ENCODE measurements at regions not wholly inside any gene's neighbourhood (a gene's known extent, or its start where the extent isn't known, plus 50 kb on each side); places are given as distances from the start of the nearest gene placed in this dataset. TPM values are rescaled to one million over a fixed set of nuclear protein-coding genes. Genes with fewer than 3 reads are reported as not detected.

DNA sequence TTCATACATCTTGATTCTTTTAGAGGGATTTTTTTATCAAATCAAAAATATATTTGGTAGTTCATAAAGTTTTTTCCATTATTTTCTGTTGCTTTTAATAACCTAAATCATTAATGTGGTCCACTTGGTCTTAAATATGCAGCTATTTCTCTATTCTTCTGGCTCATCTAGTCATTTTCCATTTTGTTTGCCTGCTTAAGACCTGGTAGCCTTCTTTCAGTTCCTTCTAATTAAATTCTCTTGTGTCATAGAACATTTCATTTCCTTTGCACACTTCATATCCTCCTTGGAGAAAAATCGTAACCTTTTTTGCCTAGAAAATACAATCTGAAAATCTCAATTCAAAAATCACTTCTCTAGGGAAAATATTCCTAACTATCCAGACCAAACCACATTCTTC, 387.0 kb downstream of the LRFN5 start:
- H3K4me3 ChIP-seq (ENCODE audit: low read length), result no peak overlapping the region
- no peaks in the 10 kb centered on the region for H3K27me3 ChIP-seq (ENCODE audit: control insufficient read depth, insufficient read depth, low read length)
- H3K9me3 ChIP-seq (replicated peaks; ENCODE audit: low read length), result no peaks in the 10 kb centered on the region
- H3K4me1 ChIP-seq (ENCODE audit: control insufficient read depth, insufficient read depth, low read length), result no peaks in the 10 kb centered on the region
- no peak overlapping the region for H3K9ac ChIP-seq (ENCODE audit: low read depth, low read length)
- H3K36me3 ChIP-seq (ENCODE audit: insufficient read depth, low read length), result no peaks in the 10 kb centered on the region
- H3K4me2 ChIP-seq (ENCODE audit: low read length), result no peak overlapping the region

DNA sequence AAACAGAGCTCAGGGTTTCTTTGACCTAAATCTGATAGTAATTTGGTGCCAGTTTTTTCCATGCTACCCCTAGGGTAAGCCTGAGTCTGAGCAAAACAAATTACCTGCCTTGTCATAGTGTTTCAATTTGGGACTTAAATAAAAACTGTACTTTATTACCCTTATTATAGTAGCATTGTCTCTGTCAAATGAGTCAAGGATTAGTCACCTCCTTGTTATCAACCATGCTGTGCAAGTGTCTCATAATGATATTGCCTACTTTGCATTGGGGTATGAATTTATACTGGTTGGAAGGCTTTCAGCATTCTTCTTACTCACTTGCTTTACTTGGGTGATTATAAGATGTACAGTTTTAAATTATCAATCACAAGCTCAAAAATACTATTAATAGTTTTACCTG, 380.0 kb downstream of the LRFN5 start:
- Histone ChIP-seq H3K36me3 (ENCODE audit: insufficient read depth, low read length) (no peaks in the 10 kb centered on the region), H3K4me3 (ENCODE audit: low read length) (no peak overlapping the region), H3K27me3 (ENCODE audit: control insufficient read depth, insufficient read depth, low read length) (no peaks in the 10 kb centered on the region), H3K4me2 (ENCODE audit: low read length) (no peak overlapping the region), H3K9ac (ENCODE audit: low read depth, low read length) (no peak overlapping the region), H3K9me3 (replicated peaks; ENCODE audit: low read length) (no peaks in the 10 kb centered on the region), H3K4me1 (ENCODE audit: control insufficient read depth, insufficient read depth, low read length) (no peaks in the 10 kb centered on the region)

DNA sequence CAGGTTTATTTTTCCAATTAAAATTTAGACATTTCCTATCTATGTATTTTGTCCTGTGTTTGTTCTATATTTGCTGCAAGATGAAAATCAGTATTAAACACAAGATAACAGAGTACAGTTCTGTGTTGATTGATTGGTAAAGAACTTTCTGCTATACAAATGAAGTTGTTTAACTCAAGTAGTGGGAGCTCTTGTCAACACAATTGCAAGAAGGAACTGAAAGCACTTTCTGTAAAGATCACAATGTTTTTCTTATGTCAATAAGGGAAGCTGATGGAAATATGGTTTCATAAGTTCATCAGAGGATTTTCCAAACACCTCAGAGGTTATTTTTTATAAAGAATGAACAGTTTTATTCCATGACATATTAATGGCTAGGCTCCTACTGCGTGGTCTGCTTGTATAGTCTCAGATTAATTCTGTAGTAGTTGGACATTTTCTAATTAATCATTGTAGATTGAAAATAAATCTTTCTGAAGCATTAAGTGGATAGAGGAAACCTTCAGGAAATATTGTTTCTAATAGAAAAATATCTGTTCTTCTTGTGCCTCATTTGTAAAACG, 379.5 kb downstream of the LRFN5 start:
- no peak overlapping the region for H3K9ac ChIP-seq (ENCODE audit: low read depth, low read length)

DNA sequence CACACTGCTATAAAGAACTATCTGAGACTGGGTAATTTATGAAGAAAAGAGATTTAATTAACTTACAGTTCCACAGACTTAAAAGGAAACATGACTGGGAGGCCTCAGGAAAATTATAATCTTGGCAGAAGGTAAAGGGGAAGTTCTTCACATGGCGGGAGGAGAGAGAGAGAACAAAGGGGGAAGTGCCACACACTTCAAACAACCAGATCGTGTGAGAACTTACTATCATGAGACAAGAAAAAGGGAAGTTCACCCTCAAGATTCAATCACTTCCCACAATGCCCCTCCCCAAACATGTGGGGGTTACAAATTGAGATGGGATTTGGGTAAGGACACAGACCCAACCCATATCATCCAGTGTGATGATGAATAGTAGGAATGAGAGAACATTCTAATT, 366.5 kb downstream of the LRFN5 start:
- Histone ChIP-seq H3K4me1 (ENCODE audit: control insufficient read depth, insufficient read depth, low read length) (no peaks in the 10 kb centered on the region), H3K4me3 (ENCODE audit: low read length) (no peak overlapping the region), H3K27me3 (ENCODE audit: control insufficient read depth, insufficient read depth, low read length) (no peaks in the 10 kb centered on the region), H3K9me3 (replicated peaks; ENCODE audit: low read length) (peaks cover 7% of the 10 kb centered on the region), H3K9ac (ENCODE audit: low read depth, low read length) (no peak overlapping the region), H3K36me3 (ENCODE audit: insufficient read depth, low read length) (no peaks in the 10 kb centered on the region), H3K4me2 (ENCODE audit: low read length) (no peak overlapping the region)

More for the DNA sequence above, 379.5 kb downstream of the LRFN5 start:
- Histone ChIP-seq H3K4me3 (ENCODE audit: low read length) (no peak overlapping the region), H3K4me2 (ENCODE audit: low read length) (no peak overlapping the region), H3K27me3 (ENCODE audit: control insufficient read depth, insufficient read depth, low read length) (no peaks in the 10 kb centered on the region), H3K36me3 (ENCODE audit: insufficient read depth, low read length) (no peaks in the 10 kb centered on the region), H3K4me1 (ENCODE audit: control insufficient read depth, insufficient read depth, low read length) (no peaks in the 10 kb centered on the region), H3K9me3 (replicated peaks; ENCODE audit: low read length) (no peaks in the 10 kb centered on the region)

DNA sequence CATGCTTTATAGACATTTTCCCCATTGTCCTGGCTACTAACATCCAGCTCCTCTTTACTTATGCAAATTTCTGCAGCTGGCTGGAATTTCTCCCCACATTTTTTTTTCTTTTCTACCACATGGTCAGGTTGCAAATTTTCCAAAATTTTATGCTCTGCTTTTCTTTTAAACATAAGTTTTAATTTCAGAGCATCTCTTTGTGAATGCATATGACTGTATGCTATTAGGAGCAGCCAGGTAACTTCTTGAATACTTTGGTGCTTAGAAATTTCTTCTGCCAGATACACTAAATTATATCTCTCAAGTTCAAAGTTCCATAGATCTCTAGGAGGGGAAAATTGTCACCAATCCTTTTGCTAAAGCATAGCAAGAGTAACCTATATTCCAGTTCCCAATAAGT, 365.9 kb downstream of the LRFN5 start:
- H3K4me2 ChIP-seq (ENCODE audit: low read length), result no peak overlapping the region
- no peak overlapping the region for H3K4me3 ChIP-seq (ENCODE audit: low read length)
- H3K36me3 ChIP-seq (ENCODE audit: insufficient read depth, low read length), result no peaks in the 10 kb centered on the region
- H3K9me3 ChIP-seq (replicated peaks; ENCODE audit: low read length), result peaks cover 7% of the 10 kb centered on the region
- H3K9ac ChIP-seq (ENCODE audit: low read depth, low read length), result no peak overlapping the region
- no peaks in the 10 kb centered on the region for H3K4me1 ChIP-seq (ENCODE audit: control insufficient read depth, insufficient read depth, low read length)
- no peaks in the 10 kb centered on the region for H3K27me3 ChIP-seq (ENCODE audit: control insufficient read depth, insufficient read depth, low read length)

DNA sequence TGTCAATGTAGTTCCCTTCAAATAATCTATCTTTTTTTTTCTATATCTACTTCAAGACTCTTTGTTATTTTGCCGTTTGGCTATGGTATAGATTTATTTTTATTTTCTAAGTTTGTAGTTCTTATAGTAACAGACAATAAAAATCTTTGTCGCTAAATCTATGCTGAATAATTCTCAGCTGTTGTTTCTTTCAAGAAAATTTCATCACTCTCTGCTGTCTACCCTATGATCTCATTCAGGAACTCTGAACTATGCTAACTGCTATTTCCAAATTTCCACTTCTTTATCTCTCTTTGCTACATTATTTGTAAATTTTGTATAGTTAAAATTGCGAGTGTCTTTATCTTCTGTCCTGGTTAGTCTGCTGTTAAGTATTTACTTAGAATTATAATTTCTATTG, 353.6 kb downstream of the LRFN5 start:
- no peak overlapping the region for H3K4me2 ChIP-seq (ENCODE audit: low read length)
- no peaks in the 10 kb centered on the region for H3K4me1 ChIP-seq (ENCODE audit: control insufficient read depth, insufficient read depth, low read length)
- H3K36me3 ChIP-seq (ENCODE audit: insufficient read depth, low read length), result no peaks in the 10 kb centered on the region
- no peaks in the 10 kb centered on the region for H3K9me3 ChIP-seq (replicated peaks; ENCODE audit: low read length)
- H3K4me3 ChIP-seq (ENCODE audit: low read length), result no peak overlapping the region
- no peaks in the 10 kb centered on the region for H3K27me3 ChIP-seq (ENCODE audit: control insufficient read depth, insufficient read depth, low read length)
- no peak overlapping the region for H3K9ac ChIP-seq (ENCODE audit: low read depth, low read length)

DNA sequence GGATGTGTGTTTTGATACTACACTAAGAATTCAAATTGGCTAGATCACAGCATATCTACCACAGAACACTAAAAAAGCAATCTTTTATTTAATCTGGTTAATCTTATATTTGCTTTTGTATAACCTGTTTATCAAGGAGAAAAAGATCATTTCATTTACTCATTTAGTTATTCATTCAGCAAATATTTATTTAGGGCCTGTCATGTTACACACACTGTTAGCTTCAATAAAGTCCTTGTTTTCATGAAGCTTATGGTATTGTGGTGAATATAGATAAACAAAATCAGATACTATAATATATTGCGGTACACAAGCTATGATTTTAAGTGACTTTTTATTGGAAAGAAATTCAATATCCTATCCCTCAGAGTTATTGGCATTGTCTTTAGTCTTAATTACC, 350.8 kb downstream of the LRFN5 start:
- H3K9ac ChIP-seq (ENCODE audit: low read depth, low read length), result no peak overlapping the region
- no peaks in the 10 kb centered on the region for H3K4me1 ChIP-seq (ENCODE audit: control insufficient read depth, insufficient read depth, low read length)
- H3K27me3 ChIP-seq (ENCODE audit: control insufficient read depth, insufficient read depth, low read length), result no peaks in the 10 kb centered on the region
- no peaks in the 10 kb centered on the region for H3K9me3 ChIP-seq (replicated peaks; ENCODE audit: low read length)
- no peak overlapping the region for H3K4me3 ChIP-seq (ENCODE audit: low read length)
- no peaks in the 10 kb centered on the region for H3K36me3 ChIP-seq (ENCODE audit: insufficient read depth, low read length)
- H3K4me2 ChIP-seq (ENCODE audit: low read length), result no peak overlapping the region

Small RNA genes lying in the stretch of these regions (small RNA-seq; reads per million reads assigned to genes)
- gene AL163153.1 (not detected), gene AL358913.1 (not detected), gene AL442163.3 (not detected)
